Skin of body (tissue), 1 donor: ENCODE measurements at regions not wholly inside any gene's neighbourhood (a gene's known extent, or its start where the extent isn't known, plus 50 kb on each side); places are given as distances from the start of the nearest gene placed in this dataset.
A peak's percentile ranks its signal among the peaks of the same experiment; 100 is the strongest.

ENCODE experiments used
- DNase-seq: peaks from one replicate; lab custom pipeline; 2025; lab: John Stamatoyannopoulos, UW

DNA sequence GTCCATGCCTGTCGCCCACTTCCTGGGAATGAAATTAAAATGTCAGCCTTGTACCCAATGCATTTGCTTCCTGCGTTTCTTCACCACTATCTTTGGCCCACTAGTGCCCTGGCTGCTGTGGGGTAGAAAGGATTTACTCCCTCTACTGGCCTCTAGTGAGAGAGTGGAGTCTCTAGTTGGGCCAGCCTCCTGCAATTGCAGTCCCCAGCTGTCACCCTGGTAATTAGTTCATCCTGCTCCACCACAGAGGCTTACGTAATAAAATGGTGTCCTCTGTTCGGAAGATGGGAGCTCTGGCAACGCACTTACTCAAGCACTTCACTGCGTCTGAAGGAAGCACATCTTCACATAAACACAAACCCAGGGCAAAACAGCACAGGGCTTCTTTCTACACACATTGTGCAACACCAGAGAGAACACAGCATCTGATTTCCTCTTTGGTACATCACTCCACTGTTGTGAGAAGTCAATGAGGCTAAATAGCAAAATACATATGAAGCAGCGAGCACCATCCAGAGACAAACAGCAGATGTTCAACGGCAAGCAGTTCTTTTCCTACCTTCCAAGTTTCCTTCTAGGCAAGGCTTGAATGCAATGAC lies 274.6 kb downstream of the LRATD1 start:
- DNase-seq: peak; percentile 83

DNA sequence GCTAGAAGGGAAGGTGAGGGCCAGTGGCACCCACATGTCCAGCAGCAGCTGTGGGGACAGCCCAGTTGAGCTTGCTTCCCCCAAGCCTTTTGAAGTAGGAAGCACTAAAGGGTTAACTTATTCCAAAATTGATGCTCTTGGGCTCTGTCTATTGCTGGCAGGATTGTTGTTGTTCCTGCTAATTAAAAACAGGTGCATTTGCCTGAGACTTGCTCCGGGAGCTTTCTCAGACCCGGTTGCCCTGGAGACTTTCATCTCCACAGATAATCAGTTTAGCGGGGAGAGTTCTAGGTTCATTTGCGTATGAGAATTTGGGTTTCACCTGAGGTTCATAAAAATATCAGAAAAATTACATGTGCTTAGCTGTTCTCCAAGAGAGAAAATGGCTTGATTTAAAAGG lies 277.3 kb downstream of the LRATD1 start:
- DNase-seq: peak; percentile 43

DNA sequence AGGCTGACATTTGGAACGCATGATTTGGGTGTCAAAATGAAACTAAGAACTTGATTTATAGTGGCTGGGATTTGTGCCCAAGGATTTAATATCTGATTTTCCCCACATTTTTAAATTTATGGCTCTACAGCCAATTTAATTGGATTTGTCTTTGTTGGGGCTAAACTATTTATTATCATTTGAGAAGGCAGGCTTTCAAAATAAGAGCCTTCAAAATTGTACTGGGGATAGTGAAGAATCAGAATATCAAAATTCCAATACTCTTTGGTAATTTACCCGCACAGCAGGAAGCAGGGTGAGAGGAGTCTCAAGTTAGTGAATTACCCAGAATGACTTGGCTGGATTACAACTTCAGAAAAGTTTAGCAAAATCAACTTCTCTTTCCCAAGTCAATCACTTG lies 278.1 kb downstream of the LRATD1 start:
- DNase-seq: peak; percentile 89

DNA sequence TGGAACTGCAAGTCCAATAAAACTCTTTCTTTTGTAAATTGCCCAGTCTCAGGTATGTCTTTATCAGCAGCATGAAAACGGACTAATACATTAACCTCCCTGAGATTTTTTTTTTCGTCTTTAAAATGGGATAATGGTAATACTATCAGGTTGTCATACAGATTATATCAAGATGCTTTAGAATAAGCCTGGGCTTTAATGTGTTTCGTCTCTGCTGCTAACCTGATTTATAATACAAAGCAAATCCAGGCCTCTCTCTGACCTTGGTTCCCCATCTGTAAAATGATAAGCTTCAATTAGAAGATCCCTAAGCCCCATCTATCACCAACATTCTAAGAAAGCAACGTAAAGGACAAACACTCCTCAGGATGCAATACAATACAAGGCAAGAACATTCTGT lies 283.5 kb downstream of the LRATD1 start:
- no peak for DNase-seq

DNA sequence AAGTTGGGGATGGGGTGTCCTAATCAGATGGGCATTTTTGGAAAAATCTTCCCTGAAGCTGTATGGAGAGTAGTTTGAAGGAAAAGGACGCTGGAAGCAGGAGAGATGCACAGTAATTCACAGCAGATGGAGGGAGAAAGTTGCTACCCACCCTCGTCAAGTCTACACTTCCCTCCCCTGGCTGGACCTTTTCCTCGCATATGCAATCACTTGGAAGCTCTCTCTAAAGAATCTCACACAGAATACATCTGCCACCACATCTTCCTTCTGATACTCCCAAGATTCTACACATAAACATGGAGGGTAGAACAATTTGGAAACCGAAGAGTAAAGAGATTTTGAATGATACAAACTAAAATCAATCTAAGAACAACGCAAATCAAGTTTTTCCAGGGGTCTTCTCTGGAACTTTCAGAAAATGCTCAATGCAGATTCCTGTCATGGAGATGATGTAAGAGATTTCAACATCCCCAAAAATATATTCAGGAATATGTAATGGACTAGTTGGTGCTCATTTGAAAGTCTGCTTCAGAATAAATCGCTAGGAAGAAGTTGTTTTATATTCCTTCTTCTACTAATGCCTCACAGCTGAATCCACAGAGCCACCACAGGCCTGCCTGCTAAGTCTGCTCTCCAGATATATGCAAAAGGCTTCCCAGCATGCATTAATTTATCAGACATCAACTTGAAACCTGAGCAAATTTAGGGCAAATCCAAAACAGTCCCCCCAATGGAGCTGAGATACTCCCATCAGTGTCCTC lies 291.5 kb downstream of the LRATD1 start:
- peak; percentile 66 for DNase-seq

DNA sequence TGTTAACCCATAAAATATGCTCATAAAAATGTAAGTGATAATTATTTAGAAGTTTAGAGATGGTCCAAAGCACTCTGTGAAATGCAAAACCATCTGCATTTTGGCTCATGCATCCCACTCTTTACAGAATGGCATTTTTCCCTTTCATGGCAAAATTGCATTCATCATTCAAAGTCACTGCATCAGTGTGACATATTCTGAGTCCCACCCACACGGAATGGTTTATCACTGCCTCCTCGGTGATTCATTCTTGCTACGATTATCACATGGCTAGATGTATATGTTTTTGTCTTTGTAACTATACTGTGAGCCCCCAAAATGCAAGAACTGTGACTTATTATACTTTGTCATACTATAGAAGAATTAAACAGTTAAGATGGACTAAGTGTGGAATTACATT lies 293.0 kb downstream of the LRATD1 start:
- DNase-seq: no peak

DNA sequence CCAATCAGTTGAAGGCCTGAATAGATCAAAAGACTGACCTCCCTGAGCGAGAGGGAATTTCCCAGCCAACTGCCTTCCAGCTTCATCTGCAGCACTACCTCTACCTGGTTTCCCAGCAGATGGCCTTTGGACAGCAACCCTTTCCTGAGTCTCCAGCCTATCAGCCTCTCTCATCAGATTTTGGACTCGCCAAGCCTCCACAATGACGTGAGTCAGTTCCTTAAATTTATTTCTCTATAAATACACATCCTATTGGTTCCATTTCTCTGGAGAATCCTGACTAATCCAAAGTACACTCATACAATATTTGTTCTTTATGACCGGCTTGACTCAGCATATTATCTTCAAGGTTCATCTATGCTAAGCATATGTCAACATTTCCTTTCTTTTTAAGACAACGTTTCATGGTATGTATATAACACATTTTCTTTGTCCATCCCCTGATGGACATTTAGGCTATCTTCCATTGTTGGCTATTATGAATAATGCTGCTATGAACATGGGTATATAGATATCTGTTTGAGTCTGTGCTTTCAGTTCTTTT lies 294.6 kb downstream of the LRATD1 start:
- no peak for DNase-seq

DNA sequence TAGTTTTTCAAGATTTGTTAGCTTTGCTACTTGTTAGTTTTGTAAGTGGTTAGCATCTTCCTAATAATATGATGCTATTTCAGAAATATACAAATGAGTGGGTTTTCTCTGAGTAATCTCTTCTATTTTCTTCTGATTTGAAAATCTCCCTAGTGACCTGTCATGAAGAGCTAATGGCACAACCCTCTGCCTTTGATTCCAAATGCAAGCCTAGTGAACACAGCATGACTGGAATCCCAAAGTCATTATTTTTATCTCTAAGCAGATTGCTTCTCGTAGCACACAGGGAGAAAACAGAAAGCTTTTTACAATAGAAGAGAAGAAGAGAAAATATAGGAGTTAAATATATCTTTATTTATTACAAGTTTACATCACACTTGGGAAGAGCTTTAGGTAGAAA lies 295.5 kb downstream of the LRATD1 start:
- no peak for DNase-seq

DNA sequence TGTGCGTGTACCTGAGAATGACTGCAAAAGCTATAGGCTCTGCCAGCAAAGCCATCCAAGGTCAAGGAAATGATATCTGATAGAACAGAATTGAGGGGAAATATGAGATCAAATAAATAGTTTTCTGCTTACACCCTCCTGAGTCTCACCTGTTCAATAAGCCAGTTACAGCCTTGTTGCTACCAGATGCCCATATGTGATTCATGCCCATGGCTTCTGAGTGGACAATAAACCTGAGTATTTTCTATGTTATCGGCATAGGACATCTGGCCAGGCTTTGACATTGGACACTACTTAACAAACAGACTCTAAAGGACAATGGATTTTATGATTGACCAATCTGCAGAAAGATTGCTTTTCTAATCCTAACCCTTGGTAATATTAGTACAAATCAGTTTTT lies 297.9 kb downstream of the LRATD1 start:
- DNase-seq: no peak

DNA sequence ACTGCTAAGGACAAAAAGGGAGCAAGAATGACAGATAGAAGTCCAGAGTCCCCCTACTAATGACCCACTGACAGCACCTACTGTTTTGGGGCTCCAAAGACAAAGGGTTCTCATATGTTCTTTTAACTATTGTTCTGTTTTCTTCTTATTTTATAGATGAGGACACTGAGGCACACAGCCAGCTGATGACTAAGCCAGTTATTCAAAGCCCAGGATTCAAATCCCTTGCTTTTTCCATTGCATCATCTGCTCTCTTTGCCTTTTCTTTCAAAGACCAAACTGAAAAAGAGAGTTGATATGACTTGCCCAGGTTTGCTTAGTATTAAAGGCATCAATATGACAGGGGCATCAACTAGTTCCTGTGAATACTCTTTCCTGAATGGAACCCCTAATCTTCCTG lies 299.8 kb downstream of the LRATD1 start:
- DNase-seq: peak; percentile 2

DNA sequence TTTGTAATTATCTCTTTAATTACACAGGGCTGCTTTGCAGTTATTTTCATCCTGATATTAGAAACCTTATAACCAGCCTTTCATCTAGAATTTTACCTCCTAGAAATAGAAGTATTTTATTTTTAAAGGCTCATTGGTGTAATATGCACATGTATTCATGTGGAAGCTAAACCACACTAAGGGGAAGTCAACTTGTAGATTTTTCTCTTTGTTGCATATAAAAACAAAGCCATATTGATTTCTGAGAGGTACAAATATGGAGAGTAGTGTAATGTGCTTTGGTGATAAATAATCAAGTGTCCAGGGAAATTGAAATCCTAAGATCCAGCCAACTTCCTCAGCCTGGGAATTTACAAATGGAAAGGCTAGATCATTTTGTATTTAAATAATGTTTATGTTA lies 301.2 kb downstream of the LRATD1 start:
- DNase-seq: no peak

DNA sequence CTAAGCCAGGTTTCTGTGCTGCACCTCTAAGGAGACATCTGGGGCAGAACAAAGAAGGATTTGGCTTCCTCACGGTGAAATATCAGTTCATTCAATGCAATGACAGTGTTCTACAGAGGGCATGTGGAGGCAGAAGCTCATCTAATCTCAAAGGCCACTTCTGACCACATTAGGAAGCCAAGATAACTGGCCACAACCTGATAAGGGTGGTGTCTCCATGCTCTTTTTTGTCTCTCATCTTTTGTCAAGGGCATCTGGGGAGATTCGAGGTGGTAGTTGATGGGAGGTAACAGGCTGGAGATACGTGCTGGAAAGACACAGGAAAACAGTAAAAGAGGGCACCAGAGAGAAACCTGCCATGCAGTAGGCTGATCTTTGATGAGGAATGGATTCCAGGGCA lies 303.9 kb downstream of the LRATD1 start:
- DNase-seq: no peak

DNA sequence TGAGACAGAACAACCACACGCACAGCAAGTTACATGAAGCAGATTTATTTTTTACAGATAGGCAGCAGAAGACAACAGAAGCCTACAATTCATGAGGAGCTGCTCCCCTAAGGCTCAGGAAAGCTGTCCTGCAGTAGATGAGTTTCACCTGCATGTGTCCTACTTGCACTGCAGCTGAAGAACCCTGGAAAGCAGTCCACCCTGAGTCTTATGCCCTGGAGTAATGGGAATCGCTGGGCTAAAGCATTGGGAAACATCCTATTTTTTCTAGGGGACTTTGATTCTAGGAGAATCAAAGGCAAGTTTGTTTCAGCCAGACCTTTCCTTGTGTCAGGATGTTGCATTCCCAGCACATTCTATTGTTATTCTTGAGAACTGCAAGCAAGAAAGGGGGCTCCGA lies 304.8 kb downstream of the LRATD1 start:
- no peak for DNase-seq

DNA sequence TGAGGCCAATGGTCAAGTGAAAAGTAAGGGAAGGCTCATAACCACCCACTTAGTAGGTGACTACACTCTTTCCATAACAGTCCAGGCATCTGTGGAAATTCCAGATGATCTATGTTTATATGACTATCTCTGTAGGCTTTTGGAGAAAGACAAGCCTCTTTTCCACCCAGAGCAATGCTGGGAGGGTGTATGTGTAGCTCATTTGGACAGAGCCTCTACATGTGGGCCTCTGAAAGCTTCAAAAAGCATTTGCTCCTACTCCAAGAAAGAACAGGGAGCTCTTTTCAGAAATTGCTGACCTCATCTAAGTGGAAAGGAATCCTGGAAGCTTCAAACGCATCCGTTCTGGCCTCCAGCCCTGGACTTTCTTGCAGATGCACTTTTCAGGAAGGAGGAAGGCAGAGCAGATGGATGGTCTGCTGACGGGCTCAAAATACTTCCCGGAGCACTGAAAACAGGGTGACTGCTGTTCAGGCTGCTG lies 308.7 kb downstream of the LRATD1 start:
- DNase-seq: peak; percentile 93

DNA sequence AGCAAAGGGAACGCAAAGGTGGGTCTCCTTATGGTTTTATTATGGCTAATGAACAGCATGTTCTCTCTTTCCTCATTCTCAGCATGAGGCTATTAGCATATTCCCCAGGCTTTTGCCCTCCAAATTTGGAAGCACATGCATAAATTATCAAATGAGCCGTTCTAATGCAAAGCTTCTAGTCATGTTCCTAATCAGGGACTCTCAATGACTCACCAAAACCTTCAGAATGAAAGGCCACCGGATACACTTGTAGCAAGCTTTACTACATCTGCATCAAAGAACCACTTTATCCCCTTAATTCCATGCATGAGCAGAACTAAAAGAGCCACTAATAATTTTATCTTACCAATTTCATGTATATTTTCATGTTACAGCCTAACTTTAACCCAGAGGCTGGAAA lies 310.5 kb downstream of the LRATD1 start:
- no peak for DNase-seq

DNA sequence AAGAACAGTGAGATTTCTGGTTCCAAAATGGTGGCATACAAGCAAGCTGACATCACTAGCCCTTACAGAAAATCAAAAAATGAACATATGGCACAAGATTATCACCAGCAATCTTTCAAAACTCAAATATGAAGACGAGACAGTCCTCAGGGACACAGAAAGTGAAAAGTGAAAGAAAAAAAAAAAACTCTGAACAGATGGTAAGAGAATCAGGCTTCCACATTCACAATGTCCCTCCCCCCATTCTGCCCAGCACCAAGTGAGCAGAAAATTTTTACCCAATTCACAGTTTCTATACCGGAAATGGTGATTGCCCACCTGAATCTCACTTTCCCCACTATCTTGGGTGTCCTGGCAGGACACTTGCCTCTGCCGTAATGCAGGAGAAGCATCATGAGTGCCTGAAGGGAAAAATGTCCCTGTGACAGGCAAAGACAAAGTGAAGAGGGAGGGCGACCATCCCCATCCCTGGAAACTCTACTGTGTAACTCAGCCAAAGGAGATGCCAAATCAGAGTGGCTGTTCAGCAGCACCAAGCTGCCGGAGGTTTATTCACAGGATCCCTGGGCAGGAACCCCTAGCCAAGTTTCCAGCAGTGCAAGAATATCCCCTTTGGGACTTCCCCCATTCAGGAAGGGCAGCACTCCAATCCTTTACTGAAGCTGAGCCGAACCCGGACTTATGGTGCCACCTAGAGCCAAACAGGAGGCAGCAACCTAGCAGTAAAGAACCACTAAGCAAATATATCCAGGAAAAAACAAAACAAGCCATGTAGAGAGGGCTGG lies 312.2 kb downstream of the LRATD1 start:
- DNase-seq: no peak

DNA sequence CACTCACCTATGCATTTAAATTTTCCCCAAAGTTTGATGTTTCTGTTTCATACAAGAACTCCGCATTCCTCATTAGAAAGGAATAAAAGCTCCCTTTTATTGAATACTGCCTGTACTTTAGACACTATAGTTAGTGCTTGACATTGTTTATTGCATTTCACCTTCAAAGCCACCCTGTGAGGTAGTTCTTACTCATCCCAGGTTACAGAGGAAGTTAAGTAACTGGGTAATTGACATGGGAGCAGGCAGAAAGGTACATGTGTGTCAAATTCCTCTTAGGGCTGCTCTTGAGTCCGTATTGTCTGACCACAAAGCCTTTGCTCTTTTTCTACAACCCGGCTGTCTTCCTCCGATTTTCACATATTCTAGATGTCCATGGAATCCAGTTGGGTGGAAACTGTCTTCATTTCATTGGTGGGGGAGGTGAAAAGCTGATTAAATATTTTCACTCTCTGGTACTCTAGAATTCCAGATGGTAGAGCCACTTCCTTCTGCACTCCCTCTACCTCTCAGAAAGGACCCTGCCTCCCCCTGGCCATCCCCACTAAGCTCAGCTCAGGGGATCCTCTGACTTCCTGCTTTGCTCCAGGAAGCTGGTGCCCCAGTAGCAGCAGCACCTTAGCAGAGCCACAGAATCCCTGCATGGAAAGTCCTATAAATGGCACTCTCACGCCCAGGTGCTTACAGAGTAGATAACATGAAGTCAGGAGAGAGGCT lies 319.2 kb downstream of the LRATD1 start:
- DNase-seq: no peak

DNA sequence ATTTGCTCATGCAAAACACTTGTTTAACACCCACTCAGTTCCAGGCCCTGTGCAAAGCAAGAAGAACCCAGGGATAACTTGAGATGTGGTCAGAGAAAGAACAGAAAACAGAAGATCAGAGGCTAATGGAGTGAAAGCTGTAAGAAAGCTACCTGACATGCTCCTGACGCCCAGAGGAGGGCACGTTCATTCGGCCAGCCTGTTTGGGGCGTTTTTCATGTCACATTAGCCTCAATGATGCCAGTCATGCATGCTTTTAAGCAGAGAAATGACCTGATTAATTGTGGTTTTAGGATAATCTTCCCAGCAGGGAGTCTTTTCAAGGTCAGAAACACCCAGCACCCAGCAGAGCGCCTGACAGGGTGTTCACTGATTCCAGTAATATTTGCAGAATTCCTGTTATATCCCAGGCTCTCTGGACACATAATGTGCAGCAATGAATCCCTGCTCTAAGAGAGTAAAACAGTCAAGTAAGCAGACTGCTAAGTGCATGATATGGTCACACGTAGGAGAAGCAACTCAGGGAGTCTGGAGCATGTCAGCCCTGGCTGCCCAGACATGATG lies 320.0 kb downstream of the LRATD1 start:
- DNase-seq: no peak

DNA sequence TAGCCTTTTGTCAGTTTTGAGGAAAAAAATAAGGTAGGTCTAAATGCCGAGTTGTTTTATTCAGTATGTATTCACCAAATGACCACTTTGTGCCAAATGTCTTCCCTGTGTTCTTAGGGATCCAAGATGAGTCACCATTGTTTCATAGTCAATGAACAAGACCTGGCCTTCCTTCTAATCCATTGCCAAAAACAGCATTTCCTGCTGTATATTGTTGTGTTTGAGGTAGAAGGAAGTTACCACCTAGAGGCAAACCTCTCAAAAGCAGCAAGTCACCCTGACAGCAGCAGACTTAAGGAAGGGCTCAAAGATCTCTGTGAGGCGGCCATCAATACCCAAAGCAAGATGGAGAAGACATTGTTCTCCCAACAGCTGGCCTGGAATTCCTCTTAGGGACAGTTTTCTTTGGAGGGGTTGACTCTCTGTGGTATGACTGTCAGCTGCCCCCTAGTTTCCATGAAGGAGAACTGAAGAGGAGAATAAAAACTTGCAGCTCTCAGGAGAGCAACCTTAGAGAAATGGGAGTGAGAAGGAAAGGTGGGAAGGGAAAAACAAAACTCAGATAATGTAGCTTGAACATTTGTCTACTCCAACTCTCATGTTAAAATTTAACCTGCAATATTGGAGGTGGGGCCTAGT lies 328.3 kb downstream of the LRATD1 start:
- no peak for DNase-seq

DNA sequence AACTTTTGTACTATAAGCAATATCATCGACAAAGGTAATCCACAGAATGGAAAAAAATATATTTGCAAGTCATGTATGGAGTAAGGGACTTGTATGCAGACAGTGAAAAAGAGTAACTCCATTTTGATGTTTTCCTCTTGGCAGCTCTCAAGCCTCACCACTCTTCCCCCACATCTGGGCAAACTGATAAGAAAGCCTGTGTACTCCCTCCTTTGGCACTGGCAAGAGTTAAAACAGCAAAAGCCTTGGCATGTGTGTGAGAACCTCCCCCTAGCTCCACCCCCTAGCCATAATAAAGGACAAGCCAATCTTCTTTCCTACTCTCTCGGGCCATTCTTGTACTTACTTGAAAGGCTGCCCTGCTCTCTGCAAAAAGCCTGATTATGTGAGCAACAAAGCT lies 335.2 kb downstream of the LRATD1 start:
- DNase-seq: no peak

DNA sequence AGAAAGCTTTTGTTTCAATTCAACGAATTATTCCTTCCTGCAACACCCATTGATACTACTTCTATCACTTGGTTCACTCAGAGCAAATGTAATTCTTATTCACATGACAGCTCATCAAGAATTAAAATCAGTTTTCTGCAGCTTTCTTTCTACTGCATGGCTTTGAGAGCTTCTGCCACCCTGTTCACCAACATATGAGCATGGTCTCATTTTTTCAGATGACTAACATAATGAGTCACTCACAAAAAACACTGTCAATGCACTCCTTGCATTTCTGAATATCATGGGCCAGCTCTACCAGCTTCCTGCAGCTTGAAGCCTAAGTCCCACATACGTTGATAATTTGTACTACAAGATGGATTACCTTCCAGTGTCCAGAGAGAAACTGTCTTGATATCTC lies 342.9 kb downstream of the LRATD1 start:
- no peak for DNase-seq
